WTC11 (cell line): ENCODE measurements at regions not wholly inside any gene's neighbourhood (a gene's known extent, or its start where the extent isn't known, plus 50 kb on each side); places are given as distances from the start of the nearest gene placed in this dataset.

Experiments
- ATAC-seq: fragments of 200-7000 bp; cut with Tn5 transposase; 2 replicates; pipeline ENCODE4 v1.10.0; 2021; ENCODE audit warnings: mild to moderate bottlenecking, moderate library complexity
- CTCF ChIA-PET: fragments of 300-600 bp; sonication (Branson Sonifier 250); formaldehyde crosslinking; loops from one replicate; lab custom pipeline; 2021; ENCODE audit warnings: antibody characterized with exemption; lab: Charles Lee
- POLR2A ChIA-PET: fragments of 350-600 bp; sonication (Branson Sonifier 250); formaldehyde crosslinking; loops from one replicate; lab custom pipeline; 2021; ENCODE audit warnings: antibody characterized with exemption; lab: Charles Lee
- DNase-seq: peaks from one replicate; pipeline ENCODE4 v3.0.0; 2021; ENCODE audit warnings: low spot score
- H3K27ac Mint-ChIP-seq: 2 replicates; pipeline ENCODE4 v1.8.0; 2021; ENCODE audit warnings: mixed read lengths
- H3K27me3 Mint-ChIP-seq: 2 replicates; pipeline ENCODE4 v1.8.0; 2021; ENCODE audit warnings: low read depth, mild to moderate bottlenecking, moderate library complexity, mixed read lengths
- H3K36me3 Mint-ChIP-seq: 2 replicates; pipeline ENCODE4 v1.8.0; 2021; ENCODE audit warnings: mixed read lengths
- H3K4me1 Mint-ChIP-seq: 2 replicates; pipeline ENCODE4 v1.8.0; 2022; ENCODE audit warnings: mixed read lengths
- H3K4me3 Mint-ChIP-seq: 2 replicates; pipeline ENCODE4 v1.8.0; 2021; ENCODE audit warnings: mild to moderate bottlenecking, moderate library complexity, mixed read lengths
- H3K9me3 Mint-ChIP-seq: 2 replicates; pipeline ENCODE4 v1.8.0; 2021; ENCODE audit warnings: mixed read lengths
- CTCF ChIP-seq: fragments of 200-600 bp; IDR thresholded peaks from 2 replicates; pipeline ENCODE4 v1.8.0; 2022; ENCODE audit warnings: antibody characterized with exemption
- E2F4 ChIP-seq: sonication (generic); formaldehyde crosslinking; IDR thresholded peaks from 2 replicates; pipeline ENCODE4 v1.8.1; 2022; ENCODE audit warnings: low read depth, mild to moderate bottlenecking, moderate library complexity, missing genetic modification reagents, borderline replicate concordance
- ESRRA ChIP-seq: sonication (generic); formaldehyde crosslinking; IDR thresholded peaks from 2 replicates; pipeline ENCODE4 v1.8.1; 2022; ENCODE audit warnings: mild to moderate bottlenecking, missing genetic modification reagents, borderline replicate concordance
- FOXJ3 ChIP-seq: sonication (generic); formaldehyde crosslinking; IDR thresholded peaks from 2 replicates; pipeline ENCODE4 v1.9.0; 2021; ENCODE audit warnings: missing genetic modification reagents, mild to moderate bottlenecking, borderline replicate concordance
- GRHL2 ChIP-seq: fragments of 250-450 bp; sonication (Bioruptor Pico); IDR thresholded peaks from 2 replicates; pipeline ENCODE4 v1.8.0; 2022; ENCODE audit warnings: mild to moderate bottlenecking, moderate library complexity; ENCODE audit not compliant: insufficient replicate concordance, severe bottlenecking
- HMGXB4 ChIP-seq: sonication (generic); formaldehyde crosslinking; IDR thresholded peaks from 2 replicates; pipeline ENCODE4 v1.8.1; 2023; ENCODE audit warnings: mild to moderate bottlenecking, moderate library complexity, missing genetic modification reagents
- NR2C2 ChIP-seq: sonication (generic); formaldehyde crosslinking; IDR thresholded peaks from 2 replicates; pipeline ENCODE4 v1.8.0; 2022; ENCODE audit warnings: mild to moderate bottlenecking, missing genetic modification reagents
- PRRX2 ChIP-seq: fragments of 250-450 bp; sonication (Bioruptor Pico); IDR thresholded peaks from 2 replicates; pipeline ENCODE4 v1.8.0; 2021; ENCODE audit warnings: mild to moderate bottlenecking
- SMAD3 ChIP-seq: sonication (generic); formaldehyde crosslinking; IDR thresholded peaks from 2 replicates; pipeline ENCODE4 v1.8.0; 2022; ENCODE audit warnings: missing genetic modification reagents, mild to moderate bottlenecking, borderline replicate concordance
- SMAD4 ChIP-seq: sonication (generic); formaldehyde crosslinking; IDR thresholded peaks from 2 replicates; pipeline ENCODE4 v1.8.0; 2022; ENCODE audit warnings: mild to moderate bottlenecking, missing genetic modification reagents
- TP53 ChIP-seq: sonication (generic); formaldehyde crosslinking; IDR thresholded peaks from 2 replicates; pipeline ENCODE4 v1.8.1; 2023; ENCODE audit warnings: mild to moderate bottlenecking, missing genetic modification reagents
- ZNF121 ChIP-seq: sonication (generic); formaldehyde crosslinking; IDR thresholded peaks from 2 replicates; pipeline ENCODE4 v1.8.0; 2023; ENCODE audit warnings: missing genetic modification reagents
- ZNF232 ChIP-seq: sonication (generic); formaldehyde crosslinking; IDR thresholded peaks from 2 replicates; pipeline ENCODE4 v1.8.0; 2022; ENCODE audit warnings: mild to moderate bottlenecking, missing genetic modification reagents
- ZNF317 ChIP-seq: sonication (generic); formaldehyde crosslinking; IDR thresholded peaks from 2 replicates; pipeline ENCODE4 v1.8.1; 2023; ENCODE audit warnings: low read depth, mild to moderate bottlenecking, moderate library complexity, missing genetic modification reagents, borderline replicate concordance
- ZNF396 ChIP-seq: fragments of 250-450 bp; sonication (Bioruptor Pico); IDR thresholded peaks from 2 replicates; pipeline ENCODE4 v1.8.0; 2021; ENCODE audit warnings: mild to moderate bottlenecking, moderate library complexity, borderline replicate concordance
- TF ChIP-seq, protein P1 (sequence below): sonication (generic); formaldehyde crosslinking; IDR thresholded peaks from 2 replicates; pipeline ENCODE4 v1.8.1; 2023; ENCODE audit warnings: mild to moderate bottlenecking, missing genetic modification reagents, moderate library complexity
- TF ChIP-seq, protein P2 (sequence below): fragments of 250-450 bp; sonication (Bioruptor Pico); IDR thresholded peaks from 2 replicates; pipeline ENCODE4 v2.1.2; 2022; ENCODE audit warnings: mild to moderate bottlenecking, moderate library complexity

DNA sequence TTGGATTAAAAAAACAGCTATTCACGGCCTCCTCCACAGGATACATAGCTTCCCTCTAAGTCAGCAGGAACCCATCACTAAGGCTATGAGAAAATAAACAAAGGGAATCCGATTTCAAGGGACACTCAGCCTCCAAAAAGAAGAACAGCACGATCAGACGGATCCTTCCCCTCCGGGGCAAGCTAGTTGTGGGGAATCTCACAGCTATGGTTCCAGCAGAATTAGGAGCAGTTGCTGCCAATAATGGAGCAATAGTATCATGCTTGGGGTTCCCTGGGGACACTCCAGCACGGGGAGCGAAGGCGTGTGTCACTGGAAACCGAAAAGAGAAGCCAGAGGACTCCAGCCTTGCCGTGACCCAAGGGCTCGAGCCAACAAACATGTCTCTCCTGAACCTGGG, 163.1 kb downstream of the TTC32 start (continued):
- TF ChIP-seq HMGXB4 (CRISPR knock-in tag), result no peak
- TF ChIP-seq GRHL2, result no peak
- TF ChIP-seq TP53 (CRISPR knock-in tag), result no peak
- TF ChIP-seq ESRRA (CRISPR knock-in tag), result no peak
- no peak for TF ChIP-seq NR2C2
- TF ChIP-seq ZNF396, result no peak
- no peak for TF ChIP-seq E2F4 (CRISPR knock-in tag)

DNA sequence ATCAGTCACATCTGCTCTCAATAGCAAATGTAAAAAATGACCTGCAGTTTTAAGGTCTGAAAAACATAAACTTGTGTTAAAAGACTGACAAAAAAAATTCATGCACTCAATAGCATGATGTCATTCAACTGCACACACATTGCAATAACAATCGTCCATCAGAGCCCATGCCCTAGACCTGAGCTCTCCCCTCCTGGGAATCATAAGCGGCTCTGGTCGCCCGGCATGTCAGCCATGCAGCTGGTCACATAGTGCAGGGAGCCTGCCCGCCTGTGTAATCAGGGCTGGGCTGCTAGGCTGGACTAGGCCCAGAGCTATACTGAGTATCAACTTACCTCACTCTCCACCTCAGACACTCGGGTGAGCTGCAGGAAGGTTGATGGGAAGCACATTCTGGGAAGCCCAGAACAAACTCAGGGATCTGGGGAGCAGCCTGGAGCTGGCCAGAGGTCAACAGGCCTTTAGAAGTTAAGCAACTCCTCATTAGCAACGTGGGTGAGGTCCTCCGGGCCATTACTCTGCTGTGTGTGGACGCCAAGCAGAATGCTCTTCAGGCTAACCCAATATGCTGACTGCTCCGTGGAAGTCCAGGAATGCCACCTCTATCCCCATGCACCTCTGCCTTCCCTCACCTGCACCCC, 165.5 kb downstream of the TTC32 start:
- Mint-ChIP-seq H3K9me3 (peaks cover 3% of the 10 kb centered on the region; the same call in 1 of the 2 replicates), H3K27me3 (no peaks in the 10 kb centered on the region; the same call in 1 of the 2 replicates), H3K36me3 (no peaks in the 10 kb centered on the region), H3K4me3 (no peak overlapping the region), H3K4me1 (peaks cover 14% of the 10 kb centered on the region), H3K27ac (no peak overlapping the region)
- TF ChIP-seq FOXJ3 (CRISPR knock-in tag), result no peak
- no peak for DNase-seq
- POLR2A ChIA-PET, result no interaction called here
- CTCF ChIA-PET, result interaction anchor here (3.4 kb wide), 1 partner anchor 10 kb away, joined by 19 read pairs; no protein-coding TSS in a partner anchor
- no peak for ATAC-seq

GRCh38 chr2:19733951-19734425, 167.8 kb downstream of the TTC32 start:
- peaks cover 3% of the 10 kb centered on the region; the same call in 1 of the 2 replicates for H3K9me3 Mint-ChIP-seq
- ChIA-PET CTCF (interaction anchor here (1.2 kb wide), 1 partner anchor 47 kb away, joined by 3 read pairs; no protein-coding TSS in a partner anchor), POLR2A (interaction anchor here (0.7 kb wide), 1 partner anchor 95 kb away, joined by 5 read pairs; no protein-coding TSS in a partner anchor)
- ATAC-seq (no peak), DNase-seq (no peak)
- TF ChIP-seq ZNF232 (no peak), ZNF121 (CRISPR knock-in tag) (no peak), ZNF317 (CRISPR knock-in tag) (no peak), PRRX2 (CRISPR knock-in tag) (no peak), E2F4 (CRISPR knock-in tag) (no peak), SMAD4 (CRISPR knock-in tag) (no peak), CTCF (no peak), SMAD3 (CRISPR knock-in tag) (no peak)
- TF ChIP-seq, protein P1, sequence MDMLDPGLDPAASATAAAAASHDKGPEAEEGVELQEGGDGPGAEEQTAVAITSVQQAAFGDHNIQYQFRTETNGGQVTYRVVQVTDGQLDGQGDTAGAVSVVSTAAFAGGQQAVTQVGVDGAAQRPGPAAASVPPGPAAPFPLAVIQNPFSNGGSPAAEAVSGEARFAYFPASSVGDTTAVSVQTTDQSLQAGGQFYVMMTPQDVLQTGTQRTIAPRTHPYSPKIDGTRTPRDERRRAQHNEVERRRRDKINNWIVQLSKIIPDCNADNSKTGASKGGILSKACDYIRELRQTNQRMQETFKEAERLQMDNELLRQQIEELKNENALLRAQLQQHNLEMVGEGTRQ, result no peak
- TF ChIP-seq, protein P2, sequence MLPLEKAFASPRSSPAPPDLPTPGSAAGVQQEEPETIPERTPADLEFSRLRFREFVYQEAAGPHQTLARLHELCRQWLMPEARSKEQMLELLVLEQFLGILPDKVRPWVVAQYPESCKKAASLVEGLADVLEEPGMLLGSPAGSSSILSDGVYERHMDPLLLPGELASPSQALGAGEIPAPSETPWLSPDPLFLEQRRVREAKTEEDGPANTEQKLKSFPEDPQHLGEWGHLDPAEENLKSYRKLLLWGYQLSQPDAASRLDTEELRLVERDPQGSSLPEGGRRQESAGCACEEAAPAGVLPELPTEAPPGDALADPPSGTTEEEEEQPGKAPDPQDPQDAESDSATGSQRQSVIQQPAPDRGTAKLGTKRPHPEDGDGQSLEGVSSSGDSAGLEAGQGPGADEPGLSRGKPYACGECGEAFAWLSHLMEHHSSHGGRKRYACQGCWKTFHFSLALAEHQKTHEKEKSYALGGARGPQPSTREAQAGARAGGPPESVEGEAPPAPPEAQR (CRISPR knock-in tag), result no peak
- H3K4me1 Mint-ChIP-seq, result peaks cover 17% of the 10 kb centered on the region
- no peak overlapping the region for H3K27ac Mint-ChIP-seq
- H3K36me3 Mint-ChIP-seq, result no peaks in the 10 kb centered on the region
- H3K4me3 Mint-ChIP-seq, result no peak overlapping the region
- H3K27me3 Mint-ChIP-seq, result no peaks in the 10 kb centered on the region; the same call in 1 of the 2 replicates
